Keratinocyte (primary cell): ENCODE measurements at regions not wholly inside any gene's neighbourhood (a gene's known extent, or its start where the extent isn't known, plus 50 kb on each side); places are given as distances from the start of the nearest gene placed in this dataset.

Experiments used
- EZH2 ChIP-seq: IDR thresholded peaks from one replicate; pipeline ENCODE4 v1.6.1; 2012; ENCODE audit warnings: inconsistent platforms, mild to moderate bottlenecking, low read length, moderate library complexity
- TF ChIP-seq, protein P1 (sequence below), 3 experiments: IDR thresholded peaks in 1 of 3; conservative IDR thresholded peaks in 1 of 3; optimal IDR thresholded peaks in 1 of 3; 2 replicates in 2 of 3; 3 replicates in 1 of 3; pipeline versions ENCODE3 to v1.5.1; 2011; ENCODE audit warnings: low read length in 3 of 3, mild to moderate bottlenecking in 3 of 3, moderate library complexity in 2 of 3, control low read depth in 1 of 3, inconsistent platforms in 1 of 3; ENCODE audit not compliant: insufficient read depth in 2 of 3; ENCODE audit errors: extremely low read depth in 1 of 3

GRCh38 chr7:25469669-25470068, 241.4 kb upstream of the NPVF start:
- TF ChIP-seq, protein P1, sequence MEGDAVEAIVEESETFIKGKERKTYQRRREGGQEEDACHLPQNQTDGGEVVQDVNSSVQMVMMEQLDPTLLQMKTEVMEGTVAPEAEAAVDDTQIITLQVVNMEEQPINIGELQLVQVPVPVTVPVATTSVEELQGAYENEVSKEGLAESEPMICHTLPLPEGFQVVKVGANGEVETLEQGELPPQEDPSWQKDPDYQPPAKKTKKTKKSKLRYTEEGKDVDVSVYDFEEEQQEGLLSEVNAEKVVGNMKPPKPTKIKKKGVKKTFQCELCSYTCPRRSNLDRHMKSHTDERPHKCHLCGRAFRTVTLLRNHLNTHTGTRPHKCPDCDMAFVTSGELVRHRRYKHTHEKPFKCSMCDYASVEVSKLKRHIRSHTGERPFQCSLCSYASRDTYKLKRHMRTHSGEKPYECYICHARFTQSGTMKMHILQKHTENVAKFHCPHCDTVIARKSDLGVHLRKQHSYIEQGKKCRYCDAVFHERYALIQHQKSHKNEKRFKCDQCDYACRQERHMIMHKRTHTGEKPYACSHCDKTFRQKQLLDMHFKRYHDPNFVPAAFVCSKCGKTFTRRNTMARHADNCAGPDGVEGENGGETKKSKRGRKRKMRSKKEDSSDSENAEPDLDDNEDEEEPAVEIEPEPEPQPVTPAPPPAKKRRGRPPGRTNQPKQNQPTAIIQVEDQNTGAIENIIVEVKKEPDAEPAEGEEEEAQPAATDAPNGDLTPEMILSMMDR (optimal IDR thresholded peaks at IDR 0.05 in 1 of 3, IDR thresholded peaks at IDR 0.05 in 1 of 3, conservative IDR thresholded peaks at IDR 0.05 in 1 of 3; ENCODE audit: extremely low read depth in 1 of 3, insufficient read depth in 2 of 3, low read length in 3 of 3): no peak
- TF ChIP-seq EZH2: no peak
